HG03025 (cell line): ENCODE measurements at regions not wholly inside any gene's neighbourhood (a gene's known extent, or its start where the extent isn't known, plus 50 kb on each side); places are given as distances from the start of the nearest gene placed in this dataset.
"Not testable (repeated sequence)": the region's sequence is repeated elsewhere in the genome, so short reads cannot be mapped to it uniquely, and the experiment has no call there.

Source experiments
- ATAC-seq: cut with Tn5 transposase; IDR thresholded peaks from one replicate; pipeline ENCODE4 v1.9.1; 2021; ENCODE audit warnings: mild to moderate bottlenecking, moderate library complexity; ENCODE audit not compliant: unreplicated experiment, low FRiP score

DNA sequence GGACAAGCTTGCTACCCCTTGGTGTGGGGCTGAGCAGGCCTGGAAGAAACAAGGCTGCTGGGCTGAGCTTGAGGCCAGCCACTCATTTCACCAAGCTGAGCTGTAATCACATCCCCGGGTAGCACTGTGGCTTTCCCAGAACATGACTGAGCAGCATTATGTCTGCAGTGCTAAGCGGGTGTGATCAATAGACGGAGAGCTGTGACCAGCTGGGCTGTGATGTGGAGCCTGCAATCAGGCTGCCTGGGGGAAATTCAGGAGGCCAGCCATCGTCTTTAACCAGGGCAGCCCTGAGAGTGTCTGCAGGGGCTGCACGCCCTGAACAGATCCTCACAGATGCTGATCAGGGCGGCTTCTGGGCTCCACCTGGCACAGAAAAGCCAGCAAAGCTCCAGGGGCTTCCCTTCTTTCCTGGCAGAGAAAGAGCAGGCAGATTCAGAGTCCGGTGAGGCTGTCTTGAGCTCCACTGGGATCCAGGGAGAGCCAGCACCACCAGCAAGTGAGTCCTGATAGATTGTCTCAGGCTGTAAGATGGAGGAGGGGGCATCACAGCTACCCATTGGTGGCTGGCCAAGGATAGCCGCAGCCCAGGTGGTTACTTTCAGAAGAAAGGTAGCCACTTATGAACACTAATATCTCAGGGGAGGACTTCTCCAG lies 165.9 kb downstream of the NRN1 start:
- no peak for ATAC-seq

DNA sequence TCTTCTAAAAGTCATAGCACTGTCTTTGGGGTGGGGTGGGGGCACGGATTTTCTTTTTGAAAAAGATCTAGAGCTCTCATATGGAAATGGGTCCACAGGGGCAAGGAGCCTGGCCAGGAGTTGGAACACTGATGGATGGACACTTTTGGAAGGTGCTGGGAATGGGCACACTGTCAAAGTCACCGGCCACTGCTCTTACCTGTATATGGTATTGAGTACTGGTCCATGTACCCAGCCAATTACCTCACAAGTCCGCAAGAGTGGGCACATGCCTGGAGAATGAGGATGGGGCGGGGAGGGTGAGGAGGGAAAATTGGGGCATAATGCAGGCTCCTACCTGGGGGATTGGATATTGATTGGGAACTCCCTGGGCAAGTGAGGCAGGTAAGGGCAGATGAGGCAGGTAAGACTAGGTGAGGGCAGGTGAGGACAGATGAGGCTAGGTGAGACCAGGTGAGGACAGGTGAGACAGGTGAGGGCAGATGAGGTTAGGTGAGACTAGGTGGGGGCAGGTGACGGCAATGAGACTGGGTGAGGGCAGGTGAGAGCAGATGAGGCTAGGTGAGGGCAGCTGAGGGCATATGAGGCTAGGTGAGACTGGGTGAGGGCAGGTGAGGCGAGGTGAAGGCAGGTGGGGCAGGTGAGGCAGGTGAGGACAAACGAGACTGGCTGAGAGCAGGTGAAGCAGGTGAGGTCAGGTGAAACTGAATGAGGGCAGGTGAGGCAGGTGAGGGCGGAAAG lies 167.9 kb downstream of the NRN1 start:
- ATAC-seq = no peak

DNA sequence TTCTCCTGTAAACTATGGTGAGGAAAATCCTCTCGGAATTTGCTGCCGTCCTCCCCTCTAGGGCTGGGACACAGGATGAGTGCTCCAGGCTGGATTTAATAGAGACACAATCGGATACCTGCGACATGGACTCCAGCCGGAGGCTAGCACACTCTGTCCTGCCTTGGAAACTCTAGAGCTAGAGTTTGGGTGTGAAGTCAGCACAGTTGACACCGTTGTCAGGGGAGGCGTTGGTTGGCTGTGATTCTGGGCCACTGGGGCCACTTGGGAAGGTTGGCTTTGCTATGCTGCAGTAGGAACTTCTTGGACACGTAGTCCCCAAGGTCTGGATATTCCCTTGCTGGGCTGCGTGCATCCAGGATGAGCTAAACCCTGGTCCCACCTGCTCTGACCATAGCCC lies 169.4 kb downstream of the NRN1 start:
- ATAC-seq = no peak

DNA sequence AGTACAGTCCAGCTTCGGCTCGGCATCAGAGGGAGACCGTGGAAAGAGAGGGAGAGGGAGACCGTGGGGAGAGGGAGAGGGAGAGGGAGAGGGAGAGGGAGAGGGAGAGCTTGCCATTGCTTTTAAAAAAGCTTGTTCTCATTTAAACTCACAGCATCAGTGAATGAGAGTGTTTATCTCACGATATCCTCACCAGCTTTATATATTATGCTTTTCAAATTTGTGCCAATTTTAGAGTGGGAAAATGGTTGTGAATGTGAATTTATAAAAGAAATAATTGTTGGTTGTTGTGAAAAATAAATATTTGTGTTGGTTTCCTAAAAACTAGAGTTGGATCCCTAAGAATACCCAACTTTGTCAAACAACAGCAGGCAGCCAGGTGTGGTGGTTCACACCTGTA lies 170.1 kb downstream of the NRN1 start:
- not testable (repeated sequence) for ATAC-seq

DNA sequence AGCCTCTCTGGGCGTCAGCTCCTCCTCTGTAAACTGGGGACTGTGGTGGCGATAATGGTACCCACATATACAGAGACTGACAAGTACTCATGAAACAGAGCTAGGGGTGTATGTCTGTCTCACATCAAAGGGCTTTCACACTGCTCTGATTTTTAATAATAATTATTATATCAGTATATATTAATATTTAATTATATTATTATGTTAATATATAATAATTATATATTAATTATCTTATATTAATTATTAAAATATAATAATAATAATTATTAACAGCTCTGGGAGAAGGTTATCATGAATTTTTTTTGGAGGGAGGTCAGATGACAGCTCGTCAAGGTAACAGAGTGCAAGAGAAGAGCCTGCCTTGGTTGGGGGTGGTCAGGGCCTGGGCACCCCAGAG lies 173.6 kb downstream of the NRN1 start:
- ATAC-seq = no peak

DNA sequence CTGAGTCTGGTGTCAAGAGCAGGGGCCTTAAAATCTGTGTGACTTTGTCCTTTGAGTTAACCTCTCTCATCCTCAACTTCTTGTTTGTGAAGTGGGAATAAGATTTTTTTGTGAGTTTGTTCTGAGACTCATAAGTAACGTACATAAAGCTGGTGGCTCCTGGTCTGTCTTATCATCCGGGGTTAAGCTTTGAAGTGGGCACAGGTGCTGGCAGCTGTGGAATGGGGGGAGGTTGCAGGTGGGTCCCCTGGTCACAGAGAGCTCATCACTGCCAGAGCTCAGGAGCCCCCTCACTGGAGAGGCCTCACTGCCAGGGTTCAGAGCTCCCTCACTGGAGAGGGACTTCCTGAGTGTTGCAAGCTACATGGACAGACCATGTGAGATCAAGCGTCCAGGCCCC lies 174.1 kb downstream of the NRN1 start:
- ATAC-seq = no peak

DNA sequence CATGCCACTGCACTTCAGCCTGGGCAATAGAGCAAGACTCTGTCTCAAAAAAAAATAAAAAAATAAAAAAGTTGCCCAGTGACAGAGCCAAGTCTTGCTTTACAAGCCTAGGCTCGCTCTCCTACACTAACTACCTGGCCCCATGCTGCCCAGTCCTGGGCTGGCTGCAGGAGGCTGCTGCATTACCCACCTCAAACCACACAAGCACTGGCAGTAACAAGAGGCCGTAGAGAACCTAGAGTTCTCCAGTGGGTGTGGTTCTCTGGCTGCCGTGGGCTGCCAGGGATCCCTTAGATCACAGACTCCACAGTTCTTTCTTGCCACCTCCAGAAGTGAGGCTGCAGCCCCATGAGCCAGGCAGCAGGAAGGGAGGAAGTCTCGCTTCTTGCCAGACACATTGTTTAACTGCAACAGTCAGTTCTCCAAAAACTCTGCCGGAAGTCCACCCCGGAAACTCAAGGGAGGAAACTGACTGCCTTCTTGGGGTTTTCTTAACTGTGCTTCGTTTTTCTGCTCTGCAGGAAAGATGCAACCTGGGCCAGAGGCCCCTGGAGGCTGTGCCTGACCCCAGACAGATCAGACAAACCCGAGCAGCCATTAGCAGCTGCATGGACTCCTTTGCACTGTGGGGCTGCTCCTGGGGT lies 175.4 kb downstream of the NRN1 start:
- not testable (repeated sequence) for ATAC-seq

DNA sequence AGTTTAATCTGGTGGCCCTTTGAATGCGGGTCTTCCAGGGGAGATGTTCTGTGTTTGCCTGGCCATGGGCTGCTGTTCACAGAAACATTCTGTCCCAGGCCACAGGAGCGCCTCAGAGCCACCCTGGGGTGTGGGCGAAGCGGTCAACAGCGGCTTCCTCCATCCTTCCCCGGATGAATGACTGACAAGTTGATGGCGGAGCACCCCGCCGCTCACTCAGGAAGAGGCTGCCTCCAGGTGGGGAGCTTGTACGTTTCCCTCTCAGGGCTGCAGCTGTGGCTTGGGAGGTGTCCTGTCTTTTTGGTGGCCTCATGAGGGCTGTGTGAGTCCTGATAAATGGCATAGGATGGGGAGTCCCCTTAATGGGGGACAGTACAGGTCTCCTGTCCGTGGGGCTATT lies 178.4 kb downstream of the NRN1 start:
- no peak for ATAC-seq

DNA sequence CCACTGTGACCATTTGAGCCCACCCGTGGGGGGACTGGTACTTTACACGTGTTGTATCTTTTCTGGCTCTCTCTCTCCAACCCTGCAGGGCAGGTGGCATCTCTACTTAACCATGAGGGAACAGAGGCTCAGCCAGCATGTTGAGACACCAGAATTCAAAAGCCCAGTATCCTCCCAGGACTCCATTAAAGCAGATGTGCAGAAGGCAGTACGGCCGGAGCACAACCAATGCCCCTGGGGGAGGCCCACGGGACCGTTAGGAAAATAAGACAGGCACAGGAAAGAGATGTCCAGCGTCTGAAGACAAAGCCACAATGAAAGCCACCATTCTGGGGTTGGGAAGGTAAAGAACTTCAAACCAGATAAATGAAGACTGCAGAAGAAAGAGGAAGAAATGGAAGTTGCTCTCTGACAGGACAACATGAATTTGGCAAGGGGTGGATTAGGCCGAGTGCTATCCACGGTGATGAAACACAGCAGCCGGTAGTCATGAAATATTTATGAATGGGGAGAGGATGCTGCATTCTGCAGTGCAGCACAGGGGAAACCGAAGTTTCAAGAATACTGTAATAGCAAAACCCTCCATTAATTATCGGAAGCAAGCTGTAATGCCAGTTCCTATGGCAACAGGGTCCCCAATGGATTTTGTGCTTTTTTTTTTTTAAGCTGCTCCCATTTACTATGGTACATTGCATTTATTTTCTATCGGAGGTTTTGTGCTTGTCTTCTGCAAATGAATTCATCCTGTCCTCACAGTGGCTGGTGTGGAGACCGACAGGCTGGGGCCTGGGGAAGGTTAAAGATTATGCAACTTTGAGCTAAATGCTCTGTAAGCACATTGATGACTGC lies 179.4 kb downstream of the NRN1 start:
- ATAC-seq = no peak

DNA sequence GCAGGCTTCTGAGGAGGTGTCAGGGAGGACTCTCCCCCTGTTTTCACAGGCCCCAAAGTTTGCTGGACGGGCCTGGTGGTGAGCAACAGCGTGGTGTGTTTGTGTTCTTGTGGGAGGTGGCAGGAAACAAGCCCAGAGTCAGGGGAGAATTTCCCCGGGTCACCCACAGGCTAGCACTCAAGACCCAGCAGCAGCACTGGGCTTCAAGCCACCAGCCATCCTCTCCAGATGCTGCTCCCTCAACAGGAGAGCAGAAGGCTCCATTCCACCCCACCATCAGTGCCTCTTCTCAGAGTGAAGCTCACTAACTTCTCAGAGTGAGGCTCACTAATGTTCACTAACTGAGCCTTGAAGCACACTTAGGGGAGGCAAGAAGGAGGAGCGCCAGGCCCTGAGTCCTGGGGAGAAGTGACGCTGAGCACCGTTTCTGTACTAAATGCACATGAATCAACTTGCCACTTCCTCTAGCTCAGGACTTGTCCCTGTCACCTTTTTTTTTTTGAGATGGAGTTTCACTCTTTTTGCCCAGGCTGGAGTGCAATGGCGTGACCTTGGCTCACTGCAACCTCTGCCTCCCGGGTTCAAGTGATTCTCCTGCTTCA lies 182.2 kb downstream of the NRN1 start:
- not testable (repeated sequence) for ATAC-seq
